HCT116 (cell line): ENCODE measurements at regions not wholly inside any gene's neighbourhood (a gene's known extent, or its start where the extent isn't known, plus 50 kb on each side); places are given as distances from the start of the nearest gene placed in this dataset.

ENCODE experiments used
- ATAC-seq: fragments of 200-7000 bp; cut with Tn5 transposase; 2 replicates; pipeline ENCODE4 v1.9.1; 2020; ENCODE audit warnings: mild to moderate bottlenecking, moderate library complexity
- BruUV-seq: library from RNA; stranded (reverse); fragments of 400-500 nt; replicated peaks from 2 replicates; lab custom pipeline; 2021; lab: Mats Ljungman, UMichigan
- CTCF ChIA-PET: fragments of 300-600 bp; sonication (Branson Sonifier 250); formaldehyde crosslinking; loops from one replicate; lab custom pipeline; 2021; ENCODE audit warnings: antibody characterized with exemption; lab: Charles Lee
- POLR2A ChIA-PET: fragments of 300-600, 350-600 bp; sonication (Branson Sonifier 250); formaldehyde crosslinking; loops from one replicate; lab custom pipeline; 2021; ENCODE audit warnings: antibody characterized with exemption; lab: Charles Lee
- RAD21 ChIA-PET, 2 experiments: fragments of 300-600 bp; sonication (Branson Sonifier 250); formaldehyde crosslinking; loops; one replicate each; lab custom pipeline; 2023; ENCODE audit warnings: low total read pairs in 2 of 2; ENCODE audit not compliant: uncharacterized antibody in 2 of 2, unreplicated experiment in 2 of 2, low non-redundant PET in 1 of 2; lab: Charles Lee
- DNase-seq: peaks from one replicate; pipeline ENCODE4 v3.0.0-alpha.2; 2010; ENCODE audit warnings: low read depth, low spot score
- H2AFZ ChIP-seq: fragments of 200-600 bp; shearing (Covaris generic), sonication (generic); 2 replicates; pipeline ENCODE4 v1.6.1; 2017; ENCODE audit warnings: low read depth, mixed run types, mixed read lengths, antibody characterized with exemption, low read length; ENCODE audit not compliant: poor library complexity, severe bottlenecking
- H3K27ac ChIP-seq: 2 replicates; pipeline ENCODE4 v1.5.1; 2012; ENCODE audit warnings: low read depth, low read length
- H3K27me3 ChIP-seq: fragments of 200-600 bp; sonication (generic); 2 replicates; pipeline ENCODE4 v1.6.1; 2016; ENCODE audit warnings: mixed run types, low read length, mixed read lengths; ENCODE audit not compliant: insufficient read depth
- H3K36me3 ChIP-seq, 2 experiments: fragments of 200-500 bp in 1 of 2; fragments of 200-600 bp in 1 of 2; sonication (Bioruptor generic) in 1 of 2; sonication (generic) in 1 of 2; 2 replicates each; pipeline versions ENCODE4 v1.5.1 to v1.6.1; 2014 to 2016; ENCODE audit warnings: low read length in 2 of 2, inconsistent platforms in 1 of 2, mixed read lengths in 1 of 2, mixed run types in 1 of 2; ENCODE audit not compliant: insufficient read depth in 2 of 2, control insufficient read depth in 1 of 2
- H3K4me1 ChIP-seq, 2 experiments: fragments of 200-600 bp in 1 of 2; sonication (generic) in 1 of 2; 2 replicates each; pipeline versions ENCODE4 v1.5.1 to v1.6.1; 2012 to 2017; ENCODE audit warnings: low read length in 2 of 2, inconsistent platforms in 1 of 2, mild to moderate bottlenecking in 1 of 2, mixed read lengths in 1 of 2, mixed run types in 1 of 2, moderate library complexity in 1 of 2; ENCODE audit not compliant: insufficient read depth in 2 of 2, control insufficient read depth in 1 of 2
- H3K4me2 ChIP-seq: fragments of 200-600 bp; sonication (generic); 2 replicates; pipeline ENCODE4 v1.6.1; 2017; ENCODE audit warnings: mixed run types, low read length, mixed read lengths
- H3K4me3 ChIP-seq, 2 experiments: fragments of 200-600 bp in 1 of 2; sonication (generic) in 1 of 2; replicated peaks in 1 of 2; 2 replicates each; pipeline ENCODE4 v1.5.1; 2011 to 2016; ENCODE audit warnings: low read length in 2 of 2, control low read depth in 1 of 2, low read depth in 1 of 2, mild to moderate bottlenecking in 1 of 2, mixed read lengths in 1 of 2, mixed run types in 1 of 2
- H3K79me2 ChIP-seq: fragments of 200-600 bp; sonication (generic); 2 replicates; pipeline ENCODE4 v1.6.1; 2017; ENCODE audit warnings: mild to moderate bottlenecking, mixed run types, low read length, moderate library complexity, mixed read lengths; ENCODE audit not compliant: insufficient read depth
- H3K9ac ChIP-seq: fragments of 200-600 bp; sonication (generic); 2 replicates; pipeline ENCODE4 v1.6.1; 2016; ENCODE audit warnings: low read length, mixed read lengths
- H3K9me2 ChIP-seq: fragments of 200-600 bp; sonication (generic), shearing (Covaris generic); 2 replicates; pipeline ENCODE4 v1.6.1; 2017; ENCODE audit warnings: mixed run types, mild to moderate bottlenecking, moderate library complexity; ENCODE audit not compliant: insufficient read depth
- H3K9me3 ChIP-seq, 2 experiments: fragments of 200-500 bp in 1 of 2; fragments of 200-600 bp in 1 of 2; sonication (Bioruptor generic) in 1 of 2; sonication (generic) in 1 of 2; 2 replicates each; pipeline ENCODE4 v1.6.1; 2014 to 2017; ENCODE audit warnings: low read length in 2 of 2, mixed read lengths in 2 of 2, inconsistent platforms in 1 of 2, low read depth in 1 of 2, mild to moderate bottlenecking in 1 of 2, mixed run types in 1 of 2, moderate library complexity in 1 of 2; ENCODE audit not compliant: control insufficient read depth in 1 of 2, insufficient read depth in 1 of 2
- H4K20me1 ChIP-seq: fragments of 200-600 bp; sonication (generic), shearing (Covaris generic); 2 replicates; pipeline ENCODE4 v1.6.1; 2017; ENCODE audit warnings: mixed run types, mild to moderate bottlenecking, moderate library complexity; ENCODE audit not compliant: insufficient read depth
- CEBPB ChIP-seq: IDR thresholded peaks from 2 replicates; pipeline ENCODE4 v1.6.1; 2012; ENCODE audit warnings: low read depth
- FOSL1 ChIP-seq: IDR thresholded peaks from 2 replicates; pipeline ENCODE4 v1.6.1; 2012; ENCODE audit warnings: low read depth
- JUND ChIP-seq: IDR thresholded peaks from 2 replicates; pipeline ENCODE4 v1.6.1; 2012
- POLR2A ChIP-seq: IDR thresholded peaks from 2 replicates; pipeline ENCODE4 v1.7.0; 2011; ENCODE audit warnings: borderline replicate concordance; ENCODE audit not compliant: insufficient read depth, insufficient read length; ENCODE audit errors: extremely low read depth
- POLR2AphosphoS5 ChIP-seq: IDR thresholded peaks from 2 replicates; pipeline ENCODE4 v1.6.1; 2011; ENCODE audit warnings: mild to moderate bottlenecking, low read depth, low read length, moderate library complexity
- RAD21 ChIP-seq: IDR thresholded peaks from 2 replicates; pipeline ENCODE4 v1.6.1; 2012; ENCODE audit warnings: low read depth, mild to moderate bottlenecking
- SIN3A ChIP-seq: IDR thresholded peaks from 2 replicates; pipeline ENCODE4 v1.6.1; 2012; ENCODE audit warnings: low read depth
- SP1 ChIP-seq: IDR thresholded peaks from 2 replicates; pipeline ENCODE4 v1.6.1; 2012; ENCODE audit warnings: low read depth
- SRF ChIP-seq: IDR thresholded peaks from 2 replicates; pipeline ENCODE4 v1.6.1; 2012; ENCODE audit warnings: low read depth
- YY1 ChIP-seq: IDR thresholded peaks from 2 replicates; pipeline ENCODE4 v1.6.1; 2011; ENCODE audit warnings: low read length, low read depth, moderate library complexity, mild to moderate bottlenecking; ENCODE audit not compliant: insufficient replicate concordance; ENCODE audit errors: extremely low read depth
- ZNF274 ChIP-seq: fragments of 200-500 bp; sonication (Bioruptor generic); IDR thresholded peaks from 2 replicates; pipeline ENCODE4 v1.6.1; 2014; ENCODE audit warnings: mild to moderate bottlenecking, low read depth, low read length, inconsistent platforms
- intact Hi-C: fragments of 100-400 bp; cut with micrococcal nuclease; formaldehyde crosslinking; loops from 2 replicates; pipeline ENCODE4 v1.10.0; 2022
- TF ChIP-seq, protein P1 (sequence below), 3 experiments: fragments of 200-600 bp in 1 of 3; sonication (generic) in 1 of 3; IDR thresholded peaks in 2 of 3; conservative IDR thresholded peaks in 1 of 3; 2 replicates each; pipeline ENCODE4 v1.5.1; 2012 to 2017; ENCODE audit warnings: low read depth in 2 of 3, low read length in 2 of 3, antibody characterized with exemption in 1 of 3, borderline replicate concordance in 1 of 3, control low read depth in 1 of 3, mild to moderate bottlenecking in 1 of 3, mixed read lengths in 1 of 3, mixed run types in 1 of 3, moderate library complexity in 1 of 3; ENCODE audit not compliant: insufficient read depth in 1 of 3
- TF ChIP-seq, protein P2 (sequence below): IDR thresholded peaks from 2 replicates; pipeline ENCODE4 v1.6.1; 2012; ENCODE audit warnings: low read depth
- TF ChIP-seq, protein P3 (sequence below): IDR thresholded peaks from 2 replicates; pipeline ENCODE4 v1.6.1; 2011; ENCODE audit warnings: mild to moderate bottlenecking, low read length, moderate library complexity; ENCODE audit not compliant: insufficient replicate concordance; ENCODE audit errors: extremely low read depth
- TF ChIP-seq, protein P4 (sequence below): IDR thresholded peaks from 2 replicates; pipeline ENCODE4 v1.6.1; 2012

DNA sequence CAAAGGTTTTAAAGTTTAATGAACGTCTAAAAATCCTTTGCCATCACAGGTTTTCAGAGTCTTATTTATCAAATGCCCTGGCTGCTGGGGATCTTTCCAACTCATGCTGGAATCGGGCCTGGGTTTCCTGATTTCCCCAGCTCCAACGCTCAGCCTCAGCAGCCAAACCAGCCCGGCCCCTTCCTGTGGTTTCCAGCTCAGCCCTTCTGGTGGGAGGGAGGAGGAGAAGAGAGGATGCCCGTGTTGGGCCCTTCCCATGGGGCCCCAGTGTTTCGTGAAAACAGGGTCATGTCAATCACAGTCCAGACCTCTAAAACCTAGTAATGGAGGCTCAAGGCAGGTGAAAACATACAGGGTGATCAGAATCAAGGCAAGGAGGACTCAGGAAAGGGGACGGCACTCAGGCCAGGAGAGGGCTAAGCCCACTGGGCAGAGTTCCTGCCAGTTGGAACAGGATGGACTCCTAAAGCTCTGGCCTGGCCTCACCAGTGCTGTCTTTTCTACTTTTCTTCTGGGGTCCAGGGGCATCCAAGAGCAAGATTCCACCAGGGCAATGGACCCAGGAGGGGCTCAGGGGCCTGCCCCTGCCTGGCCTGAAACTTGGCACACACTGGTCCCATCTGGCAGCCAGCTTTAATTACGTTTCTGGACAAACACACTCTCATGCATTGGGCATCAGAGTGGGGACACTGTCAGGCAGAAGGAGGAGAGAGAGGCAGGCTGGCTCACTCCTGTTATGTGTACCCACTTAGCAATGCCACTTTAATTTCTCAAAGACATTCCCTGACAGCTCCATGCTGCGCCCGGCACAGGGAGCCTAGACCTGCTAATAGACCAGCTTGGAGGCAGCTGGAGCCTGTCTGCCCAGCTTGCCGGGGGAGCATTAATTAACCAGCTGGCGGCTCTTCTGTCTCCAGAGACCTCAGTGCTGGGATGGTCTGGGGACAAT lies 194.6 kb downstream of the FAM43A start:
- Histone ChIP-seq H3K27ac (no peak overlapping the region), H3K4me2 (no peak overlapping the region)
- CTCF ChIA-PET, result no interaction called here

More for the DNA sequence above, 194.6 kb downstream of the FAM43A start:
- POLR2A ChIA-PET, result interaction anchor here (1.4 kb wide), 1 partner anchor 9 kb away, joined by 3 read pairs; no protein-coding TSS in a partner anchor
- H3K79me2 ChIP-seq, result no peaks in the 10 kb centered on the region
- no TSS peak for BruUV-seq
- TF ChIP-seq ZNF274, result no peak
- no peak for TF ChIP-seq FOSL1
- TF ChIP-seq, protein P1, sequence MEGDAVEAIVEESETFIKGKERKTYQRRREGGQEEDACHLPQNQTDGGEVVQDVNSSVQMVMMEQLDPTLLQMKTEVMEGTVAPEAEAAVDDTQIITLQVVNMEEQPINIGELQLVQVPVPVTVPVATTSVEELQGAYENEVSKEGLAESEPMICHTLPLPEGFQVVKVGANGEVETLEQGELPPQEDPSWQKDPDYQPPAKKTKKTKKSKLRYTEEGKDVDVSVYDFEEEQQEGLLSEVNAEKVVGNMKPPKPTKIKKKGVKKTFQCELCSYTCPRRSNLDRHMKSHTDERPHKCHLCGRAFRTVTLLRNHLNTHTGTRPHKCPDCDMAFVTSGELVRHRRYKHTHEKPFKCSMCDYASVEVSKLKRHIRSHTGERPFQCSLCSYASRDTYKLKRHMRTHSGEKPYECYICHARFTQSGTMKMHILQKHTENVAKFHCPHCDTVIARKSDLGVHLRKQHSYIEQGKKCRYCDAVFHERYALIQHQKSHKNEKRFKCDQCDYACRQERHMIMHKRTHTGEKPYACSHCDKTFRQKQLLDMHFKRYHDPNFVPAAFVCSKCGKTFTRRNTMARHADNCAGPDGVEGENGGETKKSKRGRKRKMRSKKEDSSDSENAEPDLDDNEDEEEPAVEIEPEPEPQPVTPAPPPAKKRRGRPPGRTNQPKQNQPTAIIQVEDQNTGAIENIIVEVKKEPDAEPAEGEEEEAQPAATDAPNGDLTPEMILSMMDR (IDR thresholded peaks at IDR 0.05 in 2 of 3, conservative IDR thresholded peaks at IDR 0.05 in 1 of 3; ENCODE audit: borderline replicate concordance in 1 of 3, insufficient read depth in 1 of 3, low read depth in 2 of 3, low read length in 2 of 3), result no peak
- no peak for TF ChIP-seq POLR2AphosphoS5
- no peak for TF ChIP-seq SIN3A
- TF ChIP-seq RAD21, result no peak
- TF ChIP-seq, protein P2, sequence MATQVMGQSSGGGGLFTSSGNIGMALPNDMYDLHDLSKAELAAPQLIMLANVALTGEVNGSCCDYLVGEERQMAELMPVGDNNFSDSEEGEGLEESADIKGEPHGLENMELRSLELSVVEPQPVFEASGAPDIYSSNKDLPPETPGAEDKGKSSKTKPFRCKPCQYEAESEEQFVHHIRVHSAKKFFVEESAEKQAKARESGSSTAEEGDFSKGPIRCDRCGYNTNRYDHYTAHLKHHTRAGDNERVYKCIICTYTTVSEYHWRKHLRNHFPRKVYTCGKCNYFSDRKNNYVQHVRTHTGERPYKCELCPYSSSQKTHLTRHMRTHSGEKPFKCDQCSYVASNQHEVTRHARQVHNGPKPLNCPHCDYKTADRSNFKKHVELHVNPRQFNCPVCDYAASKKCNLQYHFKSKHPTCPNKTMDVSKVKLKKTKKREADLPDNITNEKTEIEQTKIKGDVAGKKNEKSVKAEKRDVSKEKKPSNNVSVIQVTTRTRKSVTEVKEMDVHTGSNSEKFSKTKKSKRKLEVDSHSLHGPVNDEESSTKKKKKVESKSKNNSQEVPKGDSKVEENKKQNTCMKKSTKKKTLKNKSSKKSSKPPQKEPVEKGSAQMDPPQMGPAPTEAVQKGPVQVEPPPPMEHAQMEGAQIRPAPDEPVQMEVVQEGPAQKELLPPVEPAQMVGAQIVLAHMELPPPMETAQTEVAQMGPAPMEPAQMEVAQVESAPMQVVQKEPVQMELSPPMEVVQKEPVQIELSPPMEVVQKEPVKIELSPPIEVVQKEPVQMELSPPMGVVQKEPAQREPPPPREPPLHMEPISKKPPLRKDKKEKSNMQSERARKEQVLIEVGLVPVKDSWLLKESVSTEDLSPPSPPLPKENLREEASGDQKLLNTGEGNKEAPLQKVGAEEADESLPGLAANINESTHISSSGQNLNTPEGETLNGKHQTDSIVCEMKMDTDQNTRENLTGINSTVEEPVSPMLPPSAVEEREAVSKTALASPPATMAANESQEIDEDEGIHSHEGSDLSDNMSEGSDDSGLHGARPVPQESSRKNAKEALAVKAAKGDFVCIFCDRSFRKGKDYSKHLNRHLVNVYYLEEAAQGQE, result no peak
- TF ChIP-seq YY1, result no peak
- no peak for TF ChIP-seq SRF
- TF ChIP-seq JUND, result no peak
- no peak for TF ChIP-seq POLR2A
- no peak for TF ChIP-seq SP1
- TF ChIP-seq CEBPB, result no peak
- TF ChIP-seq, protein P3, sequence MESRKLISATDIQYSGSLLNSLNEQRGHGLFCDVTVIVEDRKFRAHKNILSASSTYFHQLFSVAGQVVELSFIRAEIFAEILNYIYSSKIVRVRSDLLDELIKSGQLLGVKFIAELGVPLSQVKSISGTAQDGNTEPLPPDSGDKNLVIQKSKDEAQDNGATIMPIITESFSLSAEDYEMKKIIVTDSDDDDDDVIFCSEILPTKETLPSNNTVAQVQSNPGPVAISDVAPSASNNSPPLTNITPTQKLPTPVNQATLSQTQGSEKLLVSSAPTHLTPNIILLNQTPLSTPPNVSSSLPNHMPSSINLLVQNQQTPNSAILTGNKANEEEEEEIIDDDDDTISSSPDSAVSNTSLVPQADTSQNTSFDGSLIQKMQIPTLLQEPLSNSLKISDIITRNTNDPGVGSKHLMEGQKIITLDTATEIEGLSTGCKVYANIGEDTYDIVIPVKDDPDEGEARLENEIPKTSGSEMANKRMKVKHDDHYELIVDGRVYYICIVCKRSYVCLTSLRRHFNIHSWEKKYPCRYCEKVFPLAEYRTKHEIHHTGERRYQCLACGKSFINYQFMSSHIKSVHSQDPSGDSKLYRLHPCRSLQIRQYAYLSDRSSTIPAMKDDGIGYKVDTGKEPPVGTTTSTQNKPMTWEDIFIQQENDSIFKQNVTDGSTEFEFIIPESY, result no peak
- TF ChIP-seq, protein P4, sequence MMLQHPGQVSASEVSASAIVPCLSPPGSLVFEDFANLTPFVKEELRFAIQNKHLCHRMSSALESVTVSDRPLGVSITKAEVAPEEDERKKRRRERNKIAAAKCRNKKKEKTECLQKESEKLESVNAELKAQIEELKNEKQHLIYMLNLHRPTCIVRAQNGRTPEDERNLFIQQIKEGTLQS, result no peak
- H3K4me1 ChIP-seq, result no peaks in the 10 kb centered on the region
- peaks cover 0 to 9% of the 10 kb centered on the region in 2 experiments; a peak in 1 of 4 replicates for H3K9me3 ChIP-seq
- no peak overlapping the region for H3K9ac ChIP-seq
- intact Hi-C loops, result loop anchor here (10.0 kb wide), 1 partner anchor 225 kb away; no protein-coding TSS in a partner anchor
- no peak overlapping the region for H3K4me3 ChIP-seq
- H4K20me1 ChIP-seq, result no peaks in the 10 kb centered on the region
- no peaks in the 10 kb centered on the region for H3K27me3 ChIP-seq
- DNase-seq (no peak), ATAC-seq (no peak)
- no peaks in the 10 kb centered on the region for H3K36me3 ChIP-seq
- RAD21 ChIA-PET, result no interaction called here
- no peaks in the 10 kb centered on the region for H3K9me2 ChIP-seq
- no peak overlapping the region for H2AFZ ChIP-seq
